22Rv1 (cell line): ENCODE measurements at regions not wholly inside any gene's neighbourhood (a gene's known extent, or its start where the extent isn't known, plus 50 kb on each side); places are given as distances from the start of the nearest gene placed in this dataset.

Source experiments
- ZFX ChIP-seq: fragments of 450-650 bp; IDR thresholded peaks from 2 replicates; pipeline ENCODE4 v1.6.1; 2017; ENCODE audit warnings: antibody characterized with exemption, borderline replicate concordance
- TF ChIP-seq, protein P1 (sequence below): fragments of 450-650 bp; IDR thresholded peaks from 2 replicates; pipeline ENCODE4 v1.5.1; 2017; ENCODE audit warnings: mild to moderate bottlenecking

GRCh38 chr12:131218923-131219669, 265.4 kb downstream of the ADGRD1 start:
- TF ChIP-seq, protein P1, sequence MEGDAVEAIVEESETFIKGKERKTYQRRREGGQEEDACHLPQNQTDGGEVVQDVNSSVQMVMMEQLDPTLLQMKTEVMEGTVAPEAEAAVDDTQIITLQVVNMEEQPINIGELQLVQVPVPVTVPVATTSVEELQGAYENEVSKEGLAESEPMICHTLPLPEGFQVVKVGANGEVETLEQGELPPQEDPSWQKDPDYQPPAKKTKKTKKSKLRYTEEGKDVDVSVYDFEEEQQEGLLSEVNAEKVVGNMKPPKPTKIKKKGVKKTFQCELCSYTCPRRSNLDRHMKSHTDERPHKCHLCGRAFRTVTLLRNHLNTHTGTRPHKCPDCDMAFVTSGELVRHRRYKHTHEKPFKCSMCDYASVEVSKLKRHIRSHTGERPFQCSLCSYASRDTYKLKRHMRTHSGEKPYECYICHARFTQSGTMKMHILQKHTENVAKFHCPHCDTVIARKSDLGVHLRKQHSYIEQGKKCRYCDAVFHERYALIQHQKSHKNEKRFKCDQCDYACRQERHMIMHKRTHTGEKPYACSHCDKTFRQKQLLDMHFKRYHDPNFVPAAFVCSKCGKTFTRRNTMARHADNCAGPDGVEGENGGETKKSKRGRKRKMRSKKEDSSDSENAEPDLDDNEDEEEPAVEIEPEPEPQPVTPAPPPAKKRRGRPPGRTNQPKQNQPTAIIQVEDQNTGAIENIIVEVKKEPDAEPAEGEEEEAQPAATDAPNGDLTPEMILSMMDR = no peak
- TF ChIP-seq ZFX = no peak
